GM23338 (cell line): ENCODE measurements at regions not wholly inside any gene's neighbourhood (a gene's known extent, or its start where the extent isn't known, plus 50 kb on each side); places are given as distances from the start of the nearest gene placed in this dataset.

ENCODE experiments used
- ATAC-seq: fragments of 200-7000 bp; cut with Tn5 transposase; 3 replicates; pipeline ENCODE4 v1.9.1; 2020
- DNase-seq: peaks from one replicate; pipeline ENCODE4 v3.0.0-alpha.2; 2015; ENCODE audit warnings: low spot score
- H2AFZ ChIP-seq: fragments of 200-600 bp; sonication (generic); 2 replicates; pipeline ENCODE4 v1.8.0; 2016; ENCODE audit warnings: antibody characterized with exemption, mild to moderate bottlenecking, moderate library complexity
- H3F3A ChIP-seq: fragments of 200-600 bp; sonication (generic); replicated peaks from 2 replicates; pipeline ENCODE4 v1.8.0; 2017; ENCODE audit warnings: antibody characterized with exemption, mixed run types, low read depth
- H3K27ac ChIP-seq: fragments of 200-600 bp; sonication (generic); 2 replicates; pipeline ENCODE4 v1.6.1; 2016; ENCODE audit warnings: low read depth
- H3K27me3 ChIP-seq: fragments of 200-600 bp; sonication (generic); 2 replicates; pipeline ENCODE4 v1.8.0; 2016; ENCODE audit warnings: mild to moderate bottlenecking, mixed run types, moderate library complexity; ENCODE audit not compliant: insufficient read depth
- H3K36me3 ChIP-seq: fragments of 200-600 bp; sonication (generic); 2 replicates; pipeline ENCODE4 v1.8.0; 2016; ENCODE audit warnings: mild to moderate bottlenecking; ENCODE audit not compliant: insufficient read depth
- H3K4me1 ChIP-seq: fragments of 200-600 bp; sonication (generic); 2 replicates; pipeline ENCODE4 v1.8.0; 2016; ENCODE audit warnings: mild to moderate bottlenecking, moderate library complexity; ENCODE audit not compliant: insufficient read depth
- H3K4me2 ChIP-seq: fragments of 200-600 bp; sonication (generic); 2 replicates; pipeline ENCODE4 v1.7.1; 2017; ENCODE audit warnings: mixed run types
- H3K4me3 ChIP-seq: fragments of 200-600 bp; sonication (generic); 2 replicates; pipeline ENCODE4 v1.6.1; 2016; ENCODE audit warnings: mixed run types
- H3K79me2 ChIP-seq: fragments of 200-600 bp; sonication (generic); replicated peaks from 2 replicates; pipeline ENCODE4 v1.8.0; 2017; ENCODE audit warnings: mild to moderate bottlenecking; ENCODE audit not compliant: insufficient read depth
- H3K9me2 ChIP-seq: fragments of 200-600 bp; sonication (generic); 2 replicates; pipeline ENCODE4 v1.8.0; 2017; ENCODE audit not compliant: insufficient read depth
- H4K20me1 ChIP-seq: fragments of 200-600 bp; sonication (generic); replicated peaks from 2 replicates; pipeline ENCODE4 v1.8.0; 2017; ENCODE audit warnings: mild to moderate bottlenecking; ENCODE audit not compliant: insufficient read depth
- H3K27ac Mint-ChIP-seq: 2 replicates; pipeline ENCODE4 v1.8.0; 2020; ENCODE audit warnings: inconsistent platforms, mild to moderate bottlenecking, moderate library complexity, mixed read lengths
- H3K27me3 Mint-ChIP-seq: 3 replicates; pipeline ENCODE4 v1.8.0; 2022; ENCODE audit warnings: low read depth, mild to moderate bottlenecking, moderate library complexity, mixed read lengths, inconsistent platforms; ENCODE audit not compliant: insufficient read depth, poor library complexity
- H3K36me3 Mint-ChIP-seq: 3 replicates; pipeline ENCODE4 v1.8.0; 2021; ENCODE audit warnings: low read depth, mild to moderate bottlenecking, inconsistent platforms, moderate library complexity, mixed read lengths
- H3K4me1 Mint-ChIP-seq: 3 replicates; pipeline ENCODE4 v1.8.0; 2020; ENCODE audit warnings: mild to moderate bottlenecking, inconsistent platforms, mixed read lengths
- H3K4me3 Mint-ChIP-seq: 3 replicates; pipeline ENCODE4 v1.8.0; 2021; ENCODE audit warnings: moderate library complexity, mild to moderate bottlenecking, inconsistent platforms, mixed read lengths
- H3K9me3 Mint-ChIP-seq: 3 replicates; pipeline ENCODE4 v1.8.0; 2020; ENCODE audit warnings: moderate library complexity, mild to moderate bottlenecking, inconsistent platforms, mixed read lengths
- CREB1 ChIP-seq: fragments of 250-450 bp; sonication (Bioruptor Pico); IDR thresholded peaks from 2 replicates; pipeline ENCODE4 v1.5.0; 2020; ENCODE audit warnings: low read depth, mild to moderate bottlenecking, moderate library complexity
- EZH2phosphoT487 ChIP-seq: fragments of 200-600 bp; sonication (generic); IDR thresholded peaks from one replicate; pipeline ENCODE4 v1.8.1; 2018; ENCODE audit warnings: antibody characterized with exemption; ENCODE audit not compliant: unreplicated experiment
- JUNB ChIP-seq: IDR thresholded peaks from one replicate; pipeline ENCODE4 v1.6.1; 2016; ENCODE audit warnings: antibody characterized with exemption; ENCODE audit not compliant: unreplicated experiment
- NANOG ChIP-seq: IDR thresholded peaks from 2 replicates; pipeline ENCODE4 v1.6.1; 2016; ENCODE audit warnings: antibody characterized with exemption, borderline replicate concordance
- POLR2AphosphoS5 ChIP-seq: IDR thresholded peaks from 2 replicates; pipeline ENCODE4 v1.6.1; 2016; ENCODE audit warnings: antibody characterized with exemption, low read depth
- STAT1 ChIP-seq: IDR thresholded peaks from one replicate; pipeline ENCODE4 v1.6.1; 2016; ENCODE audit warnings: antibody characterized with exemption; ENCODE audit not compliant: unreplicated experiment
- ZNF114 ChIP-seq: fragments of 250-450 bp; sonication (Bioruptor Pico); IDR thresholded peaks from 2 replicates; pipeline ENCODE4 v1.5.0; 2020; ENCODE audit warnings: mild to moderate bottlenecking, moderate library complexity
- ZNF331 ChIP-seq: fragments of 250-450 bp; sonication (Bioruptor Pico); IDR thresholded peaks from 2 replicates; pipeline ENCODE4 v1.5.0; 2020; ENCODE audit warnings: low read depth, mild to moderate bottlenecking, moderate library complexity
- TF ChIP-seq, protein P1 (sequence below): IDR thresholded peaks from one replicate; pipeline ENCODE4 v1.6.1; 2018; ENCODE audit warnings: antibody characterized with exemption; ENCODE audit not compliant: unreplicated experiment
- TF ChIP-seq, protein P2 (sequence below): IDR thresholded peaks from 2 replicates; pipeline ENCODE4 v1.6.1; 2016; ENCODE audit warnings: antibody characterized with exemption
- TF ChIP-seq, protein P3 (sequence below), 2 experiments: fragments of 200-600 bp in 1 of 2; sonication (generic) in 1 of 2; conservative IDR thresholded peaks; 2 replicates each; pipeline versions ENCODE4 v1.5.1 to v1.6.1; 2016 to 2017; ENCODE audit warnings: antibody characterized with exemption in 2 of 2, low read depth in 2 of 2, mild to moderate bottlenecking in 2 of 2, moderate library complexity in 1 of 2

DNA sequence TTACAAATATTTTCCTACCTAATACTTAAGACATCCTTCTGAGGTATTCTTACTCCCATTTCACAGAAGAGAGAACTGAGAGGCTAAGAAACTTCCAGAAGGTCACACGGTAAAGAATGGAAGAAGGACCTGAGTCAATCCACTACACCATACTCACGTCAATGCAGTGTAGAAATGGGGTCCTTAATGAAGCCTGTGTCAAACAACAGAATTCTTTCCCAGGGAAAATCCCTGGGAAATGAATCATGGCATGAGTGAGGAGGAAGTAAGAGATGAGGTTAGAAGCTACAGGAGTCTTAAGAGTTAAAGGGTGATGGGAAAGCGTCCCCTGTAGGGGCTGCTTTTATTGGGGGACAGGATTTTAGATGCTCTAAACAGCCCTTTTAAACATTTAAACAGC, 147.9 kb downstream of the C11orf91 start (continued):
- TF ChIP-seq, protein P1, sequence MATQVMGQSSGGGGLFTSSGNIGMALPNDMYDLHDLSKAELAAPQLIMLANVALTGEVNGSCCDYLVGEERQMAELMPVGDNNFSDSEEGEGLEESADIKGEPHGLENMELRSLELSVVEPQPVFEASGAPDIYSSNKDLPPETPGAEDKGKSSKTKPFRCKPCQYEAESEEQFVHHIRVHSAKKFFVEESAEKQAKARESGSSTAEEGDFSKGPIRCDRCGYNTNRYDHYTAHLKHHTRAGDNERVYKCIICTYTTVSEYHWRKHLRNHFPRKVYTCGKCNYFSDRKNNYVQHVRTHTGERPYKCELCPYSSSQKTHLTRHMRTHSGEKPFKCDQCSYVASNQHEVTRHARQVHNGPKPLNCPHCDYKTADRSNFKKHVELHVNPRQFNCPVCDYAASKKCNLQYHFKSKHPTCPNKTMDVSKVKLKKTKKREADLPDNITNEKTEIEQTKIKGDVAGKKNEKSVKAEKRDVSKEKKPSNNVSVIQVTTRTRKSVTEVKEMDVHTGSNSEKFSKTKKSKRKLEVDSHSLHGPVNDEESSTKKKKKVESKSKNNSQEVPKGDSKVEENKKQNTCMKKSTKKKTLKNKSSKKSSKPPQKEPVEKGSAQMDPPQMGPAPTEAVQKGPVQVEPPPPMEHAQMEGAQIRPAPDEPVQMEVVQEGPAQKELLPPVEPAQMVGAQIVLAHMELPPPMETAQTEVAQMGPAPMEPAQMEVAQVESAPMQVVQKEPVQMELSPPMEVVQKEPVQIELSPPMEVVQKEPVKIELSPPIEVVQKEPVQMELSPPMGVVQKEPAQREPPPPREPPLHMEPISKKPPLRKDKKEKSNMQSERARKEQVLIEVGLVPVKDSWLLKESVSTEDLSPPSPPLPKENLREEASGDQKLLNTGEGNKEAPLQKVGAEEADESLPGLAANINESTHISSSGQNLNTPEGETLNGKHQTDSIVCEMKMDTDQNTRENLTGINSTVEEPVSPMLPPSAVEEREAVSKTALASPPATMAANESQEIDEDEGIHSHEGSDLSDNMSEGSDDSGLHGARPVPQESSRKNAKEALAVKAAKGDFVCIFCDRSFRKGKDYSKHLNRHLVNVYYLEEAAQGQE: no peak
- no peak for TF ChIP-seq ZNF114 (CRISPR knock-in tag)
- TF ChIP-seq EZH2phosphoT487: no peak
- TF ChIP-seq ZNF331: no peak
- TF ChIP-seq POLR2AphosphoS5: no peak
- no peak for TF ChIP-seq NANOG
- TF ChIP-seq, protein P2, sequence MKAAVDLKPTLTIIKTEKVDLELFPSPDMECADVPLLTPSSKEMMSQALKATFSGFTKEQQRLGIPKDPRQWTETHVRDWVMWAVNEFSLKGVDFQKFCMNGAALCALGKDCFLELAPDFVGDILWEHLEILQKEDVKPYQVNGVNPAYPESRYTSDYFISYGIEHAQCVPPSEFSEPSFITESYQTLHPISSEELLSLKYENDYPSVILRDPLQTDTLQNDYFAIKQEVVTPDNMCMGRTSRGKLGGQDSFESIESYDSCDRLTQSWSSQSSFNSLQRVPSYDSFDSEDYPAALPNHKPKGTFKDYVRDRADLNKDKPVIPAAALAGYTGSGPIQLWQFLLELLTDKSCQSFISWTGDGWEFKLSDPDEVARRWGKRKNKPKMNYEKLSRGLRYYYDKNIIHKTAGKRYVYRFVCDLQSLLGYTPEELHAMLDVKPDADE: no peak
- no peak for TF ChIP-seq STAT1
- TF ChIP-seq CREB1 (CRISPR knock-in tag): no peak

DNA sequence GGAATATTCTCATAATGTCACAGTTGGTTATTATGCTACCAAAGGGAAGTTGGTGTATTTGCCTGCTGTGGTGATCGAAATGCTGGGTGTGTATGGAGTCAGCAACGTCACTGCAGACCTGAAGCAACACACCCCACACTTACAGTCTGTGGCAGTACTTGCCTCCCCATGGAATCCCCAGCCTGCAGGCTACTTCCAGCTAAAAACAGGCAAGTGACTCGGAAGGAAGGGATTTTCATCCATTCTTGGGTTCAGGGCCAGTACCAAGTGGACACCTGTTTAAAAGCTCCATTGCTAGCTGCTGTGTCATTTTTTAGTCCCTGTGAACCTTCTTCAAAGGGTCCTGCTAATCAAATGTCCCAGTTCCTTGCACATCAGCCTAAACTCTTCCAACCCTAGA, 149.6 kb downstream of the C11orf91 start:
- DNase-seq: no peak
- Mint-ChIP-seq H3K27me3 (peaks cover 1% of the 10 kb centered on the region), H3K36me3 (no peaks in the 10 kb centered on the region), H3K27ac (no peak overlapping the region), H3K9me3 (no peaks in the 10 kb centered on the region), H3K4me3 (no peak overlapping the region), H3K4me1 (no peaks in the 10 kb centered on the region)
- H4K20me1 ChIP-seq: no peaks in the 10 kb centered on the region
- H3K4me1 ChIP-seq: no peaks in the 10 kb centered on the region
- H3K27ac ChIP-seq: no peak overlapping the region
- no peaks in the 10 kb centered on the region for H3K36me3 ChIP-seq
- no peaks in the 10 kb centered on the region for H3K79me2 ChIP-seq
- no peak for ATAC-seq
- no peaks in the 10 kb centered on the region for H3F3A ChIP-seq
- no peaks in the 10 kb centered on the region for H3K27me3 ChIP-seq
- H3K9me2 ChIP-seq: no peaks in the 10 kb centered on the region
- no peak overlapping the region for H2AFZ ChIP-seq
- H3K4me2 ChIP-seq: no peak overlapping the region
- H3K4me3 ChIP-seq: no peak overlapping the region
- TF ChIP-seq JUNB: no peak
- TF ChIP-seq ZNF114 (CRISPR knock-in tag): no peak
- TF ChIP-seq STAT1: no peak
- TF ChIP-seq, protein P3, sequence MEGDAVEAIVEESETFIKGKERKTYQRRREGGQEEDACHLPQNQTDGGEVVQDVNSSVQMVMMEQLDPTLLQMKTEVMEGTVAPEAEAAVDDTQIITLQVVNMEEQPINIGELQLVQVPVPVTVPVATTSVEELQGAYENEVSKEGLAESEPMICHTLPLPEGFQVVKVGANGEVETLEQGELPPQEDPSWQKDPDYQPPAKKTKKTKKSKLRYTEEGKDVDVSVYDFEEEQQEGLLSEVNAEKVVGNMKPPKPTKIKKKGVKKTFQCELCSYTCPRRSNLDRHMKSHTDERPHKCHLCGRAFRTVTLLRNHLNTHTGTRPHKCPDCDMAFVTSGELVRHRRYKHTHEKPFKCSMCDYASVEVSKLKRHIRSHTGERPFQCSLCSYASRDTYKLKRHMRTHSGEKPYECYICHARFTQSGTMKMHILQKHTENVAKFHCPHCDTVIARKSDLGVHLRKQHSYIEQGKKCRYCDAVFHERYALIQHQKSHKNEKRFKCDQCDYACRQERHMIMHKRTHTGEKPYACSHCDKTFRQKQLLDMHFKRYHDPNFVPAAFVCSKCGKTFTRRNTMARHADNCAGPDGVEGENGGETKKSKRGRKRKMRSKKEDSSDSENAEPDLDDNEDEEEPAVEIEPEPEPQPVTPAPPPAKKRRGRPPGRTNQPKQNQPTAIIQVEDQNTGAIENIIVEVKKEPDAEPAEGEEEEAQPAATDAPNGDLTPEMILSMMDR (conservative IDR thresholded peaks at IDR 0.05; ENCODE audit: low read depth in 2 of 2): no peak
- TF ChIP-seq ZNF331: no peak
- TF ChIP-seq NANOG: no peak
- TF ChIP-seq, protein P1: no peak
- TF ChIP-seq EZH2phosphoT487: no peak
- TF ChIP-seq, protein P2: no peak
- TF ChIP-seq POLR2AphosphoS5: no peak
- TF ChIP-seq CREB1 (CRISPR knock-in tag): no peak
